HUES64 (cell line): ENCODE measurements at regions not wholly inside any gene's neighbourhood (a gene's known extent, or its start where the extent isn't known, plus 50 kb on each side); places are given as distances from the start of the nearest gene placed in this dataset.

Experiments
- H3K27ac ChIP-seq: 2 replicates; pipeline ENCODE4 v1.7.0; 2013; ENCODE audit warnings: low read depth, low read length, inconsistent platforms
- H3K27me3 ChIP-seq: 2 replicates; pipeline ENCODE4 v1.6.1; 2013; ENCODE audit warnings: mild to moderate bottlenecking, low read length; ENCODE audit not compliant: insufficient read depth
- H3K36me3 ChIP-seq: 2 replicates; pipeline ENCODE4 v1.6.1; 2013; ENCODE audit warnings: mild to moderate bottlenecking, low read length; ENCODE audit not compliant: insufficient read depth
- H3K4me1 ChIP-seq: 2 replicates; pipeline ENCODE4 v1.6.1; 2013; ENCODE audit warnings: mild to moderate bottlenecking, low read length, moderate library complexity; ENCODE audit not compliant: insufficient read depth
- H3K4me3 ChIP-seq: 2 replicates; pipeline ENCODE4 v1.5.1; 2013; ENCODE audit warnings: mild to moderate bottlenecking, low read length, moderate library complexity
- H3K9ac ChIP-seq: 2 replicates; pipeline ENCODE4 v1.6.1; 2013; ENCODE audit warnings: mild to moderate bottlenecking, low read depth, low read length
- H3K9me3 ChIP-seq: 2 replicates; pipeline ENCODE4 v1.6.1; 2013; ENCODE audit warnings: low read depth, low read length; ENCODE audit not compliant: insufficient read depth
- WGBS: fragments of 150-250, 120-280 bp; methylation state at CpG from one replicate; pipeline ENCODE4 v1.1.7; 2013; ENCODE audit warnings: missing lambda C conversion rate; 5-methylcytosine and 5-hydroxymethylcytosine counted together

DNA sequence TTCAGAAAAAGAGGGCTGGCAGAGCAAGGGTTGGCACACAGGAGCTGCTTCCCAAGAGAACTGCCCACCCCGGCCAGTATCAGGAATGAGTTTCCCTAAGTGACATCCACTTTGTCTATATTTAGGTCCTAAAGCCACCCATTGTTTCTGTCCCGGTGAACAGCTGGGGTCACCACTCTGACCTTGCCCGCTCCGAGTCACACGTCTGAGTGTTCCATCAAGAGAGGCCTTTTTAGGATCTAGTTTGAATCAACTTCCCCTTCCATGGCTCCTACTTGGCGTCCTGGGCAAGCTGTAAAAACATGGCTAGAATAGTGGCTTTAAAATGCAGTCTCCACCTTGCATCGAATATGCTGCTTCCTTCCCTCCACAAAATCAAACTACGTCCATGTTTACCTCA lies 109.6 kb upstream of the ARHGEF3 start:
- Histone ChIP-seq H3K9me3 (no peaks in the 10 kb centered on the region), H3K9ac (no peak overlapping the region), H3K4me1 (peaks cover 9% of the 10 kb centered on the region), H3K27ac (no peak overlapping the region), H3K27me3 (no peaks in the 10 kb centered on the region), H3K36me3 (no peaks in the 10 kb centered on the region), H3K4me3 (no peak overlapping the region)
- 92% methylated on average over 8 of the region's 8 CpGs for WGBS

DNA sequence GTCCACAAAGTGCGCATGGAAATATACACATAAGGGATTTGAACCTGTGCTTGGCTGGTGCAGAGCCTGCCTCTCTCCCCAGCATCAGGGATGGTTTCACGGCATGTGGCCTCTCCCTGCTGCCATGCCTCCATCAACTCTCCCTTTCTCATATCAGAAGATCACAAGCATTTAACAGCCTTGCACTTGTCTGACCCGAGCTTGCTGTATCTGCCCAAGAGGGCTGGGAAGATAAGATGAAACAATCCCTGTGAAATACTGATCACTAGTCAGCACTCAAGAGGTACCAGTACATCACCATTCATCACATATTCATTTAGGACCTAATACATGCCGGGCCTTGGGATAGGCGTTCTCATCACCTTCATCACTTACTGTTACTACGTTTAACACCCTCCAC lies 107.6 kb upstream of the ARHGEF3 start:
- WGBS: 90% methylated on average over 6 of the region's 6 CpGs
- Histone ChIP-seq H3K36me3 (no peaks in the 10 kb centered on the region), H3K9me3 (no peaks in the 10 kb centered on the region), H3K27ac (no peak overlapping the region), H3K4me1 (no peaks in the 10 kb centered on the region), H3K9ac (no peak overlapping the region), H3K4me3 (no peak overlapping the region), H3K27me3 (no peaks in the 10 kb centered on the region)

GRCh38 chr3:56908004-56908403 lies 106.3 kb upstream of the ARHGEF3 start:
- Histone ChIP-seq H3K9me3 (no peaks in the 10 kb centered on the region), H3K4me1 (no peaks in the 10 kb centered on the region), H3K36me3 (no peaks in the 10 kb centered on the region), H3K9ac (no peak overlapping the region), H3K27ac (no peak overlapping the region), H3K4me3 (no peak overlapping the region), H3K27me3 (no peaks in the 10 kb centered on the region)
- 89% methylated on average over 5 of the region's 5 CpGs for WGBS

- 94% methylated on average over 6 of the region's 6 CpGs for WGBS
- H3K27ac ChIP-seq: no peak overlapping the region
These were observed 102.9 kb upstream of the ARHGEF3 start for GRCh38 chr3:56904552-56905215.

DNA sequence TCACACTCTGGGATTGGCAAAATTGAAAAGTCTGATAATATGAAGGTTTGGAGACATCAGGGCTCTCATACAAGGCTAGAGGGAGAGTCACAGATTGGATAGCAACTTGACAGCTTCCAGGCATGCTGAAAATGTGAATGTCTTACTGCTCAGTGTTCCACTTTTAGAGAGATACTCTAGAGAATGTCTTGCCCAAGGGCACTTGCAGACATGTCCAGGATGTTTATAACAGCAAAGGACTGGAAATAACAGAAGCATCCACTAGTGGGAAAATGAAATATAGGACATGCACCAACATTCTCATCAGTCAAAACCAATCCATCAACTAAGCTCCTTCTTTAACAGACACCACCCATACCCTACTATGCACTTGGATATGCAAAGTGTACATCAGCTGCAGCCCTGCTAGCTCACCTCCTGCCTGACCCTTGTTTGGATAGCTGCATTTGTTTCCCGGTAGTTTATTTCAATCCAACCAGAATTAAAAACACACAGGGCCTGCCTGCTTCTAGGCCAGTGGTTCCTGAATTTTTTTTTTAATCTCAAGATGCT lies 101.6 kb upstream of the ARHGEF3 start:
- 92% methylated on average over 1 of the region's 1 CpG for WGBS
- Histone ChIP-seq H3K9me3 (no peaks in the 10 kb centered on the region), H3K9ac (no peak overlapping the region), H3K4me3 (no peak overlapping the region), H3K27me3 (no peaks in the 10 kb centered on the region), H3K4me1 (no peaks in the 10 kb centered on the region), H3K36me3 (no peaks in the 10 kb centered on the region), H3K27ac (no peak overlapping the region)

More at GRCh38 chr3:56904552-56905215, 102.9 kb upstream of the ARHGEF3 start:
- no peaks in the 10 kb centered on the region for H3K9me3 ChIP-seq
- no peak overlapping the region for H3K4me3 ChIP-seq
- no peaks in the 10 kb centered on the region for H3K36me3 ChIP-seq
- no peaks in the 10 kb centered on the region for H3K4me1 ChIP-seq
- no peaks in the 10 kb centered on the region for H3K27me3 ChIP-seq
- no peak overlapping the region for H3K9ac ChIP-seq

GRCh38 chr3:56902468-56903160 lies 100.9 kb upstream of the ARHGEF3 start:
- Histone ChIP-seq H3K27me3 (no peaks in the 10 kb centered on the region), H3K9ac (no peak overlapping the region), H3K4me3 (no peak overlapping the region), H3K36me3 (no peaks in the 10 kb centered on the region), H3K4me1 (no peaks in the 10 kb centered on the region), H3K9me3 (no peaks in the 10 kb centered on the region), H3K27ac (no peak overlapping the region)
- 89% methylated on average over 3 of the region's 3 CpGs for WGBS

GRCh38 chr3:56900801-56901200 lies 99.1 kb upstream of the ARHGEF3 start:
- Histone ChIP-seq H3K27me3 (no peaks in the 10 kb centered on the region), H3K4me1 (no peaks in the 10 kb centered on the region), H3K4me3 (no peak overlapping the region), H3K36me3 (no peaks in the 10 kb centered on the region), H3K27ac (no peak overlapping the region), H3K9ac (no peak overlapping the region), H3K9me3 (no peaks in the 10 kb centered on the region)
- WGBS: no CpG with 5 or more reads among the region's 1 CpG

- H3K9me3 ChIP-seq: no peaks in the 10 kb centered on the region
- no peaks in the 10 kb centered on the region for H3K36me3 ChIP-seq
- WGBS: 100% methylated on average over 3 of the region's 6 CpGs
- H3K4me1 ChIP-seq: no peaks in the 10 kb centered on the region
- no peaks in the 10 kb centered on the region for H3K27me3 ChIP-seq
- no peak overlapping the region for H3K4me3 ChIP-seq
- H3K9ac ChIP-seq: no peak overlapping the region
- H3K27ac ChIP-seq: no peak overlapping the region
These were observed 98.1 kb upstream of the ARHGEF3 start for GRCh38 chr3:56899851-56900250.

- 92% methylated on average over 5 of the region's 6 CpGs for WGBS
- Histone ChIP-seq H3K36me3 (no peaks in the 10 kb centered on the region), H3K27ac (no peak overlapping the region), H3K4me1 (no peaks in the 10 kb centered on the region), H3K4me3 (no peak overlapping the region), H3K9me3 (no peaks in the 10 kb centered on the region), H3K27me3 (no peaks in the 10 kb centered on the region), H3K9ac (no peak overlapping the region)
These were observed 97.3 kb upstream of the ARHGEF3 start for GRCh38 chr3:56899078-56899477.

DNA sequence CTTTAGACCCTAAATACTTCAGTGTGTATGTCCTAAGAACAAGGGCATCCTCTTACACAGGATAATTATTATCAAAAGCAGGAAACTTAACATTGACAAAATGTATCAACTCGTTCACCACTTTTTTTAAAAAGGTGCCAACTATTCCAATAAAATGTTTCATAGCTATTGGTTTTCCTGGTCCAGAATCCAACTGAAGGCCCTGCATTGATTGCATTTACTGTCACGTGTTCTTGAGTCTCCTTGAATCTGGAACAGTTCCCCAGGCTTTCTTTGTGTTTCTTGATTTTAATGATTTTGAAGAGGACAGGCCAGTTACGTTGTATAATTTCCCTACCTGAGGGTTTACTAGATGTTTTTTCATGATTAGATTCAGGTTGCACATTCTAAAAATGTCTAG lies 94.6 kb upstream of the ARHGEF3 start:
- no peaks in the 10 kb centered on the region for H3K9me3 ChIP-seq
- H3K9ac ChIP-seq: no peak overlapping the region
- H3K36me3 ChIP-seq: no peaks in the 10 kb centered on the region
- H3K27me3 ChIP-seq: no peaks in the 10 kb centered on the region
- no peak overlapping the region for H3K27ac ChIP-seq
- 90% methylated on average over 3 of the region's 3 CpGs for WGBS
- no peaks in the 10 kb centered on the region for H3K4me1 ChIP-seq
- no peak overlapping the region for H3K4me3 ChIP-seq

- Histone ChIP-seq H3K27ac (no peak overlapping the region), H3K9ac (no peak overlapping the region), H3K9me3 (no peaks in the 10 kb centered on the region), H3K4me3 (no peak overlapping the region), H3K36me3 (no peaks in the 10 kb centered on the region), H3K4me1 (no peaks in the 10 kb centered on the region), H3K27me3 (no peaks in the 10 kb centered on the region)
- 79% methylated on average over 10 of the region's 10 CpGs for WGBS
These were observed 93.2 kb upstream of the ARHGEF3 start for GRCh38 chr3:56894881-56895431.
